Colonic mucosa (tissue), 4 donors: ENCODE measurements at regions not wholly inside any gene's neighbourhood (a gene's known extent, or its start where the extent isn't known, plus 50 kb on each side); places are given as distances from the start of the nearest gene placed in this dataset.

ENCODE experiments used
- DNase-seq: peaks from one replicate; pipeline ENCODE4 v3.0.0-alpha.2; 2020
- H3K27ac ChIP-seq: fragments of 200-600 bp; one replicate; pipeline ENCODE4 v1.8.0; 2021
- H3K27me3 ChIP-seq: fragments of 200-600 bp; one replicate; pipeline ENCODE4 v1.8.0; 2021
- H3K36me3 ChIP-seq: fragments of 200-600 bp; one replicate; pipeline ENCODE4 v1.8.0; 2021
- H3K4me1 ChIP-seq: fragments of 200-600 bp; one replicate; pipeline ENCODE4 v1.8.0; 2021; ENCODE audit warnings: mild to moderate bottlenecking
- H3K4me3 ChIP-seq: fragments of 200-600 bp; one replicate; pipeline ENCODE4 v1.8.0; 2021
- H3K9ac ChIP-seq, 2 donors: one replicate each; pipeline ENCODE4 v1.7.0; 2013; ENCODE audit warnings: control low read depth in 2 of 2, low read depth in 2 of 2, low read length in 2 of 2
- H3K9me3 ChIP-seq: fragments of 200-600 bp; one replicate; pipeline ENCODE4 v1.8.0; 2021
- CTCF ChIP-seq: fragments of 200-600 bp; IDR thresholded peaks from one replicate; pipeline ENCODE4 v1.8.0; 2022; ENCODE audit warnings: antibody characterized with exemption, mild to moderate bottlenecking
- intact Hi-C: fragments of 100-400 bp; cut with DNase I; formaldehyde crosslinking; loops from one replicate; pipeline ENCODE4 v1.14.1; 2022
- donor health status: healthy.
- donor health status: DM: no; HTN: no; CAD: no.
- donor health status: DM: no; HTN: no; CAD: no.

GRCh38 chr6:163635315-163635714 is 220.8 kb downstream of the QKI start:
- H3K9me3 ChIP-seq = no peaks in the 10 kb centered on the region
- no peaks in the 10 kb centered on the region for H3K36me3 ChIP-seq
- H3K4me3 ChIP-seq = no peak overlapping the region
- H3K9ac ChIP-seq = no peak overlapping the region
- intact Hi-C loops = no loop called here
- peaks cover 8% of the 10 kb centered on the region for H3K27me3 ChIP-seq
- no peak overlapping the region for H3K27ac ChIP-seq
- no peak for TF ChIP-seq CTCF
- no peak for DNase-seq
- H3K4me1 ChIP-seq = no peaks in the 10 kb centered on the region

GRCh38 chr6:163634211-163635171 is 220.0 kb downstream of the QKI start:
- intact Hi-C loops = no loop called here
- Histone ChIP-seq H3K27ac (no peak overlapping the region), H3K9me3 (no peaks in the 10 kb centered on the region), H3K36me3 (no peaks in the 10 kb centered on the region), H3K4me3 (no peak overlapping the region), H3K4me1 (no peaks in the 10 kb centered on the region), H3K27me3 (peaks cover 8% of the 10 kb centered on the region), H3K9ac (no peak overlapping the region)
- no peak for DNase-seq
- no peak for TF ChIP-seq CTCF

GRCh38 chr6:163630991-163631390 is 216.5 kb downstream of the QKI start:
- Histone ChIP-seq H3K9me3 (no peaks in the 10 kb centered on the region), H3K9ac (no peak overlapping the region), H3K36me3 (no peaks in the 10 kb centered on the region), H3K27ac (no peak overlapping the region), H3K4me3 (no peak overlapping the region), H3K4me1 (no peaks in the 10 kb centered on the region), H3K27me3 (peaks cover 8% of the 10 kb centered on the region)
- intact Hi-C loops = no loop called here
- no peak for DNase-seq
- TF ChIP-seq CTCF = no peak

- DNase-seq = no peak
- H3K27ac ChIP-seq = no peak overlapping the region
- H3K4me3 ChIP-seq = no peak overlapping the region
- TF ChIP-seq CTCF = no peak
- intact Hi-C loops = no loop called here
- no peaks in the 10 kb centered on the region for H3K4me1 ChIP-seq
- H3K36me3 ChIP-seq = no peaks in the 10 kb centered on the region
- peaks cover 8% of the 10 kb centered on the region for H3K27me3 ChIP-seq
- H3K9me3 ChIP-seq = no peaks in the 10 kb centered on the region
- no peak overlapping the region for H3K9ac ChIP-seq
Observed at GRCh38 chr6:163630572-163630971, 216.1 kb downstream of the QKI start.

GRCh38 chr6:163630096-163630495 is 215.6 kb downstream of the QKI start:
- DNase-seq = no peak
- no peaks in the 10 kb centered on the region for H3K4me1 ChIP-seq
- no peak for TF ChIP-seq CTCF
- peaks cover 8% of the 10 kb centered on the region for H3K27me3 ChIP-seq
- H3K36me3 ChIP-seq = no peaks in the 10 kb centered on the region
- no peak overlapping the region for H3K27ac ChIP-seq
- no peaks in the 10 kb centered on the region for H3K9me3 ChIP-seq
- no peak overlapping the region for H3K9ac ChIP-seq
- intact Hi-C loops = no loop called here
- no peak overlapping the region for H3K4me3 ChIP-seq
